ENCODE measurements at regions not wholly inside any gene's neighbourhood (a gene's known extent, or its start where the extent isn't known, plus 50 kb on each side); places are given as distances from the start of the nearest gene placed in this dataset.

DNA sequence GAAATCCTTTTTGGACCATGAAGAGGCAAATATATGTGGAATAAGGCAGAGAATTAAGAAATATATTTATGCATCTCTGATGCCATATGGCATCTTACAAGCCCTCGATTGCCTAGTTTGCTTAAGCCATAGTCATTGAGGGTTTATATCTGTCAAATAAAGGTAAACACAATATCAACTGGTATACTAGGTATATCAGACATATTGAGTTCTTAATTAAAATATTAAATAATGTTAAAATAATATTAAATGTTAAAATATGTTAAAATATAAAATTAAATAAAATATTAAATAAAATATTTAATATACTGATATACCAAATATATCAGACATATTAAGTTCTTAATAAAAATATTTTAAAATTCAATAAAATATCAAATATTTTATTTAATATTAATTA, 567.4 kb upstream of the PTCHD4 start:
- no peak for DNase-seq
- Histone ChIP-seq H3K4me2 (ENCODE audit: insufficient read depth, insufficient read length, low read length) (no peak overlapping the region), H3K56ac (ENCODE audit: insufficient read length, low read depth, low read length) (no peak overlapping the region), H3K23me2 (ENCODE audit: insufficient read length, low read depth, low read length, poor library complexity, severe bottlenecking) (no peaks in the 10 kb centered on the region), H4K91ac (ENCODE audit: insufficient read length, low read depth, low read length) (no peak overlapping the region), H2BK20ac (ENCODE audit: low read depth, low read length, poor library complexity, severe bottlenecking) (no peak overlapping the region), H3K18ac (ENCODE audit: insufficient read length, low read depth, low read length) (no peak overlapping the region), H3K14ac (ENCODE audit: insufficient read depth, low read length) (no peak overlapping the region), H3K79me2 (ENCODE audit: insufficient read depth, low read length) (no peaks in the 10 kb centered on the region), H4K8ac (replicated peaks; ENCODE audit: insufficient read length, low read depth, low read length) (no peak overlapping the region), H3K79me1 (ENCODE audit: insufficient read depth, low read depth, low read length, poor library complexity, severe bottlenecking) (no peaks in the 10 kb centered on the region), H4K20me1 (ENCODE audit: control insufficient read depth, insufficient read depth, insufficient read length) (no peaks in the 10 kb centered on the region), H3K9me3 (ENCODE audit: control insufficient read depth, low read depth, low read length) (no peaks in the 10 kb centered on the region), H3T11ph (ENCODE audit: low read length) (no peak overlapping the region), H3K23ac (ENCODE audit: insufficient read length, low read depth, low read length) (no peak overlapping the region), H3K9ac (ENCODE audit: extremely low read depth, insufficient read length, low read length) (no peak overlapping the region), H2BK5ac (ENCODE audit: insufficient read length, low read length) (no peak overlapping the region), H2AK5ac (ENCODE audit: insufficient read length, low read length) (no peak overlapping the region), H3K4me1 (ENCODE audit: insufficient read depth, low read length) (no peaks in the 10 kb centered on the region), H3K27me3 (ENCODE audit: insufficient read depth, low read length) (no peaks in the 10 kb centered on the region), H2BK12ac (ENCODE audit: insufficient read length, low read depth, low read length) (no peak overlapping the region), H3K27ac (ENCODE audit: insufficient read length, low read depth, low read length) (no peak overlapping the region), H2BK120ac (ENCODE audit: low read depth, low read length, poor library complexity, severe bottlenecking) (no peak overlapping the region), H2BK15ac (ENCODE audit: low read depth, low read length) (no peak overlapping the region), H4K5ac (ENCODE audit: insufficient read length, low read depth, low read length) (no peak overlapping the region), H3K4ac (ENCODE audit: low read depth, low read length) (no peak overlapping the region), H2AFZ (ENCODE audit: low read length) (no peak overlapping the region)
- H3K36me3 Mint-ChIP-seq (ENCODE audit: insufficient read depth in 1 of 3, low read depth in 3 of 3), result no peaks in the 10 kb centered on the region
- H3K27me3 Mint-ChIP-seq (ENCODE audit: low read depth), result no peaks in the 10 kb centered on the region; the same call in 1 of the 2 replicates
- TF ChIP-seq, protein P1, sequence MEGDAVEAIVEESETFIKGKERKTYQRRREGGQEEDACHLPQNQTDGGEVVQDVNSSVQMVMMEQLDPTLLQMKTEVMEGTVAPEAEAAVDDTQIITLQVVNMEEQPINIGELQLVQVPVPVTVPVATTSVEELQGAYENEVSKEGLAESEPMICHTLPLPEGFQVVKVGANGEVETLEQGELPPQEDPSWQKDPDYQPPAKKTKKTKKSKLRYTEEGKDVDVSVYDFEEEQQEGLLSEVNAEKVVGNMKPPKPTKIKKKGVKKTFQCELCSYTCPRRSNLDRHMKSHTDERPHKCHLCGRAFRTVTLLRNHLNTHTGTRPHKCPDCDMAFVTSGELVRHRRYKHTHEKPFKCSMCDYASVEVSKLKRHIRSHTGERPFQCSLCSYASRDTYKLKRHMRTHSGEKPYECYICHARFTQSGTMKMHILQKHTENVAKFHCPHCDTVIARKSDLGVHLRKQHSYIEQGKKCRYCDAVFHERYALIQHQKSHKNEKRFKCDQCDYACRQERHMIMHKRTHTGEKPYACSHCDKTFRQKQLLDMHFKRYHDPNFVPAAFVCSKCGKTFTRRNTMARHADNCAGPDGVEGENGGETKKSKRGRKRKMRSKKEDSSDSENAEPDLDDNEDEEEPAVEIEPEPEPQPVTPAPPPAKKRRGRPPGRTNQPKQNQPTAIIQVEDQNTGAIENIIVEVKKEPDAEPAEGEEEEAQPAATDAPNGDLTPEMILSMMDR (conservative IDR thresholded peaks at IDR 0.05), result no peak
- H3K27ac Mint-ChIP-seq, result no peak overlapping the region
- no peaks in the 10 kb centered on the region for H3K4me1 Mint-ChIP-seq
- WGBS (ENCODE audit: extremely low coverage, insufficient read length, low lambda C conversion rate), result no CpG with 5 or more reads among the region's 1 CpG
- no peaks in the 10 kb centered on the region for H3K9me3 Mint-ChIP-seq
- no peak overlapping the region for H3K4me3 Mint-ChIP-seq

Measured in H9 (cell line).